ENCODE measurements at regions not wholly inside any gene's neighbourhood (a gene's known extent, or its start where the extent isn't known, plus 50 kb on each side); places are given as distances from the start of the nearest gene placed in this dataset.
A peak's percentile ranks its signal among the peaks of the same experiment; 100 is the strongest.

GRCh38 chr6:109308018-109308492 lies 74.2 kb downstream of the CD164 start (continued):
- TF ChIP-seq ZNF398 (CRISPR knock-in tag; IDR thresholded peaks at IDR 0.05) (no peak), MBD2 (IDR thresholded peaks at IDR 0.05; ENCODE audit: borderline replicate concordance, low read depth) (peak; percentile 68; the same call in 1 of the 2 replicates), BCOR (IDR thresholded peaks at IDR 0.05) (peak; percentile 75; the same call in 1 of the 2 replicates), ATF4 (CRISPR knock-in tag; IDR thresholded peaks at IDR 0.05) (peak; percentile 57; the same call in 1 of the 2 replicates), ZNF23 (CRISPR knock-in tag; IDR thresholded peaks at IDR 0.05) (peak; percentile 72; the same call in 1 of the 2 replicates), ID3 (CRISPR knock-in tag; IDR thresholded peaks at IDR 0.05) (no peak), ID3 (tag; IDR thresholded peaks at IDR 0.05) (peak; percentile 94), DMBX1 (CRISPR knock-in tag; IDR thresholded peaks at IDR 0.05; ENCODE audit: borderline replicate concordance) (peak; percentile 96), MAFG (tag; conservative IDR thresholded peaks at IDR 0.05) (peak; percentile 65), RAD21 (CRISPR knock-in tag; conservative IDR thresholded peaks at IDR 0.05 in 1 of 2, IDR thresholded peaks at IDR 0.05 in 1 of 2) (peak in 1 of 2 experiments; percentile 41; a peak in 2 of 4 replicates), ZNF175 (CRISPR knock-in tag; IDR thresholded peaks at IDR 0.05; ENCODE audit: low read depth) (0 out of 2 replicates have a peak, but pooled peaks have one; percentile 63), YY1 (IDR thresholded peaks at IDR 0.05; ENCODE audit: borderline replicate concordance in 1 of 3, control insufficient read depth in 1 of 3, extremely low read depth in 1 of 3, insufficient read depth in 3 of 3, insufficient read length in 1 of 3, insufficient replicate concordance in 2 of 3, low read depth in 1 of 3, low read length in 2 of 3) (peak; percentile 16 to 88 (median 34)), MTA1 (IDR thresholded peaks at IDR 0.05; ENCODE audit: borderline replicate concordance) (peak; percentile 32; the same call in 1 of the 2 replicates), TRIM28 (IDR thresholded peaks at IDR 0.05) (peak; percentile 19; the same call in 1 of the 2 replicates), BHLHE40 (IDR thresholded peaks at IDR 0.05; ENCODE audit: low read length) (peak; percentile 91), ZNF780A (CRISPR knock-in tag; IDR thresholded peaks at IDR 0.05) (no peak), NR4A1 (CRISPR knock-in tag; IDR thresholded peaks at IDR 0.05) (no peak), NR4A1 (tag; IDR thresholded peaks at IDR 0.05) (peak; percentile 96), ZNF583 (CRISPR knock-in tag; IDR thresholded peaks at IDR 0.05) (peak; percentile 94), RBM22 (IDR thresholded peaks at IDR 0.05; ENCODE audit: low read depth, low read length, poor library complexity, severe bottlenecking) (no peak), ESRRB (CRISPR knock-in tag; IDR thresholded peaks at IDR 0.05; ENCODE audit: borderline replicate concordance) (no peak), ZNF143 (CRISPR knock-in tag; IDR thresholded peaks at IDR 0.05) (no peak), FOXK1 (CRISPR knock-in tag; IDR thresholded peaks at IDR 0.05; ENCODE audit: borderline replicate concordance) (no peak), RBFOX2 (IDR thresholded peaks at IDR 0.05; ENCODE audit: low read depth, low read length) (no peak), HEY1 (CRISPR knock-in tag; IDR thresholded peaks at IDR 0.05; ENCODE audit: borderline replicate concordance) (no peak), CBX1 (IDR thresholded peaks at IDR 0.05; ENCODE audit: low read depth) (no peak), HIVEP1 (CRISPR knock-in tag; IDR thresholded peaks at IDR 0.05) (peak; percentile 70; the same call in 1 of the 2 replicates), TAF7 (tag; IDR thresholded peaks at IDR 0.05) (no peak)

All from K562 (cell line).